Esophagus squamous epithelium (tissue), 4 donors: ENCODE measurements at regions not wholly inside any gene's neighbourhood (a gene's known extent, or its start where the extent isn't known, plus 50 kb on each side); places are given as distances from the start of the nearest gene placed in this dataset.

Experiments
- POLR2A ChIP-seq, 4 donors: fragments of 450-650 bp; IDR thresholded peaks; one replicate each; pipeline ENCODE4 v1.6.1; 2017; ENCODE audit warnings: antibody characterized with exemption in 4 of 4, mild to moderate bottlenecking in 4 of 4, moderate library complexity in 3 of 4
- TF ChIP-seq, protein P1 (sequence below), 6 experiments: fragments of 450-650 bp in 4 of 6; fragments of 200-600 bp in 2 of 6; sonication (generic) in 2 of 6; IDR thresholded peaks; one replicate each; pipeline ENCODE4 v1.5.1; 2016 to 2019; ENCODE audit warnings: antibody characterized with exemption in 6 of 6, mild to moderate bottlenecking in 4 of 6, moderate library complexity in 4 of 6

DNA sequence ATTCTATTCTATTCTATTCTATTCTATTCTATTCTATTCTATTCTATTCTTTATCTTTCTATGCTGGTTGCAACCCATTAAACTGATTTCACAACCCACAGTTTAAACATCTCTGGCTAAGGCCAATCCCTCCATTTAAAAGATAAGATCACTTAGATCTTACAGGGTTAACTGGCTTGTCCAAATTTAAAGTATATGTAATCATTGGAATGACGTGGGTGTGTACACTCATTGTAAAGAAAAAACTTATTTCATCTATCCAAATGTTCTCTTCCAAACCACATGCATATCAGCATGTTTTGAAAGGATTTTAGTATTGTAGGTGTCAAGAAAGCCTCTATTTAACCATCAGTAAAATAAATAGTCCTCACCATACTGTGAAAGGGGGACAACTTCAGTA lies 299.6 kb upstream of the RUNX1 start:
- TF ChIP-seq, protein P1, sequence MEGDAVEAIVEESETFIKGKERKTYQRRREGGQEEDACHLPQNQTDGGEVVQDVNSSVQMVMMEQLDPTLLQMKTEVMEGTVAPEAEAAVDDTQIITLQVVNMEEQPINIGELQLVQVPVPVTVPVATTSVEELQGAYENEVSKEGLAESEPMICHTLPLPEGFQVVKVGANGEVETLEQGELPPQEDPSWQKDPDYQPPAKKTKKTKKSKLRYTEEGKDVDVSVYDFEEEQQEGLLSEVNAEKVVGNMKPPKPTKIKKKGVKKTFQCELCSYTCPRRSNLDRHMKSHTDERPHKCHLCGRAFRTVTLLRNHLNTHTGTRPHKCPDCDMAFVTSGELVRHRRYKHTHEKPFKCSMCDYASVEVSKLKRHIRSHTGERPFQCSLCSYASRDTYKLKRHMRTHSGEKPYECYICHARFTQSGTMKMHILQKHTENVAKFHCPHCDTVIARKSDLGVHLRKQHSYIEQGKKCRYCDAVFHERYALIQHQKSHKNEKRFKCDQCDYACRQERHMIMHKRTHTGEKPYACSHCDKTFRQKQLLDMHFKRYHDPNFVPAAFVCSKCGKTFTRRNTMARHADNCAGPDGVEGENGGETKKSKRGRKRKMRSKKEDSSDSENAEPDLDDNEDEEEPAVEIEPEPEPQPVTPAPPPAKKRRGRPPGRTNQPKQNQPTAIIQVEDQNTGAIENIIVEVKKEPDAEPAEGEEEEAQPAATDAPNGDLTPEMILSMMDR (IDR thresholded peaks at IDR 0.05), result no peak
- no peak for TF ChIP-seq POLR2A (IDR thresholded peaks at IDR 0.05)
